B cell (primary cell): ENCODE measurements at regions not wholly inside any gene's neighbourhood (a gene's known extent, or its start where the extent isn't known, plus 50 kb on each side); places are given as distances from the start of the nearest gene placed in this dataset.

Experiments used
- ATAC-seq: fragments of 200-7000 bp; cut with Tn5 transposase; one replicate; pipeline ENCODE4 v1.10.0; 2021; ENCODE audit warnings: low read depth, mild to moderate bottlenecking, moderate number of reproducible peaks, moderate library complexity
- CTCF ChIA-PET: fragments of 350-600 bp; sonication (Branson Sonifier 250); formaldehyde crosslinking; loops from one replicate; lab custom pipeline; 2021; ENCODE audit warnings: antibody characterized with exemption, inconsistent platforms; lab: Charles Lee
- POLR2A ChIA-PET: fragments of 350-600 bp; sonication (Branson Sonifier 250); formaldehyde crosslinking; loops from one replicate; lab custom pipeline; 2021; ENCODE audit warnings: antibody characterized with exemption; lab: Charles Lee
- DNase-seq: peaks from one replicate; pipeline ENCODE4 v3.0.0; 2013
- H2AFZ ChIP-seq: 2 replicates; pipeline ENCODE4 v1.6.1; 2012; ENCODE audit warnings: mild to moderate bottlenecking, low read depth, low read length; ENCODE audit not compliant: insufficient read depth, poor library complexity, severe bottlenecking
- H3K27ac ChIP-seq, 2 donors: 1 replicate in 1 of 2; 2 replicates in 1 of 2; pipeline ENCODE4 v1.5.1; 2012 to 2013; ENCODE audit warnings: low read length in 2 of 2, mild to moderate bottlenecking in 2 of 2, moderate library complexity in 1 of 2
- H3K27me3 ChIP-seq, 4 experiments: fragments of 200-600 bp in 1 of 4; sonication (generic) in 1 of 4; replicated peaks in 1 of 4; 1 replicate in 2 of 4; 2 replicates in 2 of 4; pipeline versions ENCODE4 v1.6.1 to v1.7.0; 2013 to 2016; ENCODE audit warnings: low read length in 3 of 4, mild to moderate bottlenecking in 2 of 4, mixed read lengths in 1 of 4, moderate library complexity in 1 of 4; ENCODE audit not compliant: insufficient read depth in 4 of 4, control insufficient read depth in 3 of 4; ENCODE audit errors: control extremely low read depth in 1 of 4
- H3K36me3 ChIP-seq, 2 experiments: replicated peaks in 1 of 2; 1 replicate in 1 of 2; 2 replicates in 1 of 2; pipeline versions ENCODE4 v1.6.1 to v1.7.1; 2013; ENCODE audit warnings: low read length in 1 of 2; ENCODE audit not compliant: insufficient read depth in 2 of 2, control insufficient read depth in 1 of 2; ENCODE audit errors: control extremely low read depth in 1 of 2, extremely low read depth in 1 of 2
- H3K4me1 ChIP-seq, 2 donors: fragments of 200-600 bp in 1 of 2; sonication (generic) in 1 of 2; 1 replicate in 1 of 2; 2 replicates in 1 of 2; pipeline versions ENCODE4 v1.5.1 to v1.6.1; 2013 to 2017; ENCODE audit warnings: low read length in 2 of 2; ENCODE audit not compliant: control insufficient read depth in 2 of 2, insufficient read depth in 2 of 2
- H3K4me2 ChIP-seq: replicated peaks from 2 replicates; pipeline ENCODE3; 2012; ENCODE audit warnings: mild to moderate bottlenecking, low read depth, low read length; ENCODE audit not compliant: poor library complexity, severe bottlenecking
- H3K4me3 ChIP-seq, 5 experiments: fragments of 200-600 bp in 1 of 5; sonication (generic) in 1 of 5; 1 replicate in 3 of 5; 2 replicates in 2 of 5; pipeline versions ENCODE4 v1.5.1 to v1.7.0; 2011 to 2016; ENCODE audit warnings: low read length in 4 of 5, mild to moderate bottlenecking in 4 of 5, low read depth in 2 of 5, control low read depth in 1 of 5, moderate library complexity in 1 of 5; ENCODE audit not compliant: insufficient read depth in 1 of 5; ENCODE audit errors: control extremely low read depth in 1 of 5, extremely low read depth in 1 of 5
- H3K79me2 ChIP-seq: fragments of 200-600 bp; sonication (generic); one replicate; pipeline ENCODE4 v1.6.0; 2016; ENCODE audit warnings: low read length; ENCODE audit not compliant: control insufficient read depth, insufficient read depth
- H3K9ac ChIP-seq: fragments of 200-600 bp; sonication (generic); 2 replicates; pipeline ENCODE4 v1.6.1; 2017; ENCODE audit warnings: mild to moderate bottlenecking, low read length, moderate library complexity
- H3K9me3 ChIP-seq, 3 donors: one replicate each; pipeline versions ENCODE4 v1.6.1 to v1.7.1; 2013; ENCODE audit warnings: low read length in 2 of 3; ENCODE audit not compliant: control insufficient read depth in 2 of 3, insufficient read depth in 1 of 3; ENCODE audit errors: control extremely low read depth in 1 of 3
- H4K20me1 ChIP-seq: 2 replicates; pipeline ENCODE4 v1.6.0; 2012; ENCODE audit warnings: mild to moderate bottlenecking, low read length; ENCODE audit not compliant: insufficient read depth, control insufficient read depth, poor library complexity, severe bottlenecking
- H3K27ac Mint-ChIP-seq: one replicate; pipeline ENCODE4 v1.8.0; 2021; ENCODE audit warnings: mixed read lengths
- H3K27me3 Mint-ChIP-seq: one replicate; pipeline ENCODE4 v1.8.0; 2021; ENCODE audit warnings: mixed read lengths
- H3K4me1 Mint-ChIP-seq: one replicate; pipeline ENCODE4 v1.8.0; 2021; ENCODE audit warnings: mixed read lengths
- H3K4me3 Mint-ChIP-seq: one replicate; pipeline ENCODE4 v1.8.0; 2021; ENCODE audit warnings: mixed read lengths
- H3K9me3 Mint-ChIP-seq: one replicate; pipeline ENCODE4 v1.8.0; 2022; ENCODE audit warnings: mixed read lengths; ENCODE audit not compliant: insufficient read depth
- CTCF ChIP-seq: fragments of 200-600 bp; IDR thresholded peaks from one replicate; pipeline ENCODE4 v1.8.0; 2022; ENCODE audit warnings: antibody characterized with exemption, mild to moderate bottlenecking
- EZH2 ChIP-seq: IDR thresholded peaks from 2 replicates; pipeline ENCODE4 v1.6.1; 2012; ENCODE audit warnings: borderline replicate concordance, low read depth, mild to moderate bottlenecking, moderate library complexity, low read length; ENCODE audit not compliant: insufficient read depth, poor library complexity, severe bottlenecking
- WGBS: methylation state at CpG from one replicate; pipeline ENCODE4 v1.1.5; 2013; ENCODE audit warnings: missing lambda C conversion rate; ENCODE audit not compliant: insufficient coverage; 5-methylcytosine and 5-hydroxymethylcytosine counted together
- intact Hi-C: fragments of 100-400 bp; cut with micrococcal nuclease; formaldehyde crosslinking; loops from one replicate; pipeline ENCODE4 v1.10.0; 2022

GRCh38 chr10:113434315-113434714 lies 118.5 kb upstream of the HABP2 start:
- ChIA-PET CTCF (no interaction called here), POLR2A (no interaction called here)
- Histone ChIP-seq H3K4me2 (no peak overlapping the region), H3K4me3 (no peak overlapping the region), H3K9ac (no peak overlapping the region), H3K27ac (no peak overlapping the region), H3K27me3 (no peaks in the 10 kb centered on the region), H3K9me3 (no peaks in the 10 kb centered on the region), H3K79me2 (no peaks in the 10 kb centered on the region), H4K20me1 (no peaks in the 10 kb centered on the region), H3K36me3 (no peaks in the 10 kb centered on the region), H3K4me1 (no peaks in the 10 kb centered on the region), H2AFZ (no peak overlapping the region)
- H3K9me3 Mint-ChIP-seq, result peaks cover 9% of the 10 kb centered on the region
- no peak overlapping the region for H3K4me3 Mint-ChIP-seq
- TF ChIP-seq EZH2 (no peak), CTCF (no peak)
- H3K27ac Mint-ChIP-seq, result no peak overlapping the region
- intact Hi-C loops, result no loop called here
- no CpG with 5 or more reads among the region's 3 CpGs for WGBS
- ATAC-seq (no peak), DNase-seq (no peak)
- peaks cover 7% of the 10 kb centered on the region for H3K27me3 Mint-ChIP-seq
- H3K4me1 Mint-ChIP-seq, result no peaks in the 10 kb centered on the region

- no peaks in the 10 kb centered on the region for H3K79me2 ChIP-seq
- Mint-ChIP-seq H3K27ac (no peak overlapping the region), H3K27me3 (peaks cover 7% of the 10 kb centered on the region), H3K4me3 (no peak overlapping the region), H3K4me1 (no peaks in the 10 kb centered on the region), H3K9me3 (peaks cover 9% of the 10 kb centered on the region)
- 100% methylated on average over 2 of the region's 2 CpGs for WGBS
- ATAC-seq (no peak), DNase-seq (no peak)
- H3K9me3 ChIP-seq, result no peaks in the 10 kb centered on the region
- no peaks in the 10 kb centered on the region for H3K4me1 ChIP-seq
- no peak overlapping the region for H3K4me2 ChIP-seq
- no peaks in the 10 kb centered on the region for H4K20me1 ChIP-seq
- no peaks in the 10 kb centered on the region for H3K27me3 ChIP-seq
- ChIA-PET POLR2A (no interaction called here), CTCF (no interaction called here)
- H3K36me3 ChIP-seq, result no peaks in the 10 kb centered on the region
- H3K27ac ChIP-seq, result no peak overlapping the region
- intact Hi-C loops, result no loop called here
- no peak overlapping the region for H3K4me3 ChIP-seq
- TF ChIP-seq EZH2 (no peak), CTCF (no peak)
- H3K9ac ChIP-seq, result no peak overlapping the region
- H2AFZ ChIP-seq, result no peak overlapping the region
Measured at GRCh38 chr10:113434950-113435349, 117.9 kb upstream of the HABP2 start.
